ENCODE measurements at regions not wholly inside any gene's neighbourhood (a gene's known extent, or its start where the extent isn't known, plus 50 kb on each side); places are given as distances from the start of the nearest gene placed in this dataset.

GRCh38 chr2:145860083-145860482 lies 1340.2 kb upstream of the ZEB2 start:
- TF ChIP-seq CTCF (conservative IDR thresholded peaks at IDR 0.05 in 1 of 2, IDR thresholded peaks at IDR 0.05 in 1 of 2; ENCODE audit: low read depth in 1 of 2, low read length in 2 of 2), result no peak
- TF ChIP-seq EZH2 (IDR thresholded peaks at IDR 0.05; ENCODE audit: low read length, missing control alignments), result no peak
- Histone ChIP-seq H2AFZ (ENCODE audit: low read length) (no peak overlapping the region), H3K36me3 (ENCODE audit: control insufficient read depth, insufficient read depth, low read length) (no peaks in the 10 kb centered on the region), H3K9ac (ENCODE audit: insufficient read depth, low read length) (no peak overlapping the region), H3K79me2 (ENCODE audit: control insufficient read depth, insufficient read depth, low read length) (no peaks in the 10 kb centered on the region), H4K20me1 (ENCODE audit: control insufficient read depth, extremely low read depth, insufficient read depth, low read length) (no peaks in the 10 kb centered on the region), H3K4me2 (ENCODE audit: extremely low read depth, insufficient read depth, low read length) (no peak overlapping the region), H3K4me1 (ENCODE audit: control insufficient read depth, extremely low read depth, insufficient read depth, low read length) (no peaks in the 10 kb centered on the region), H3K27me3 (ENCODE audit: control insufficient read depth, insufficient read depth, low read length) (no peaks in the 10 kb centered on the region), H3K9me3 (ENCODE audit: control insufficient read depth, insufficient read depth, low read depth, low read length) (no peaks in the 10 kb centered on the region), H3K4me3 (replicated peaks in 1 of 4; ENCODE audit: control extremely low read depth in 1 of 4, insufficient read depth in 1 of 4, low read depth in 3 of 4, low read length in 4 of 4) (no peak overlapping the region), H3K27ac (ENCODE audit: insufficient read depth, low read length) (no peak overlapping the region)
- peak in 1 of 2 donors; percentile 10 for DNase-seq (ENCODE audit: low read depth in 2 of 2)

GRCh38 chr2:145855142-145855541 lies 1335.2 kb upstream of the ZEB2 start:
- H4K20me1 ChIP-seq (ENCODE audit: control insufficient read depth, extremely low read depth, insufficient read depth, low read length), result no peaks in the 10 kb centered on the region
- no peak overlapping the region for H3K9ac ChIP-seq (ENCODE audit: insufficient read depth, low read length)
- no peaks in the 10 kb centered on the region for H3K9me3 ChIP-seq (ENCODE audit: control insufficient read depth, insufficient read depth, low read depth, low read length)
- no peak overlapping the region for H2AFZ ChIP-seq (ENCODE audit: low read length)
- TF ChIP-seq EZH2 (IDR thresholded peaks at IDR 0.05; ENCODE audit: low read length, missing control alignments) (no peak), CTCF (conservative IDR thresholded peaks at IDR 0.05 in 1 of 2, IDR thresholded peaks at IDR 0.05 in 1 of 2; ENCODE audit: low read depth in 1 of 2, low read length in 2 of 2) (no peak)
- no peak overlapping the region for H3K4me2 ChIP-seq (ENCODE audit: extremely low read depth, insufficient read depth, low read length)
- H3K27me3 ChIP-seq (ENCODE audit: control insufficient read depth, insufficient read depth, low read length), result no peaks in the 10 kb centered on the region
- no peaks in the 10 kb centered on the region for H3K79me2 ChIP-seq (ENCODE audit: control insufficient read depth, insufficient read depth, low read length)
- DNase-seq (ENCODE audit: low read depth in 2 of 2), result no peak
- H3K27ac ChIP-seq (ENCODE audit: insufficient read depth, low read length), result no peak overlapping the region
- H3K4me1 ChIP-seq (ENCODE audit: control insufficient read depth, extremely low read depth, insufficient read depth, low read length), result no peaks in the 10 kb centered on the region
- H3K4me3 ChIP-seq (replicated peaks in 1 of 4; ENCODE audit: control extremely low read depth in 1 of 4, insufficient read depth in 1 of 4, low read depth in 3 of 4, low read length in 4 of 4), result no peak overlapping the region
- H3K36me3 ChIP-seq (ENCODE audit: control insufficient read depth, insufficient read depth, low read length), result no peaks in the 10 kb centered on the region

- Histone ChIP-seq H3K4me2 (ENCODE audit: extremely low read depth, insufficient read depth, low read length) (no peak overlapping the region), H3K79me2 (ENCODE audit: control insufficient read depth, insufficient read depth, low read length) (no peaks in the 10 kb centered on the region), H4K20me1 (ENCODE audit: control insufficient read depth, extremely low read depth, insufficient read depth, low read length) (no peaks in the 10 kb centered on the region), H3K27ac (ENCODE audit: insufficient read depth, low read length) (no peak overlapping the region), H3K9me3 (ENCODE audit: control insufficient read depth, insufficient read depth, low read depth, low read length) (no peaks in the 10 kb centered on the region), H3K36me3 (ENCODE audit: control insufficient read depth, insufficient read depth, low read length) (no peaks in the 10 kb centered on the region), H3K27me3 (ENCODE audit: control insufficient read depth, insufficient read depth, low read length) (no peaks in the 10 kb centered on the region), H3K4me3 (replicated peaks in 1 of 4; ENCODE audit: control extremely low read depth in 1 of 4, insufficient read depth in 1 of 4, low read depth in 3 of 4, low read length in 4 of 4) (no peak overlapping the region), H3K4me1 (ENCODE audit: control insufficient read depth, extremely low read depth, insufficient read depth, low read length) (no peaks in the 10 kb centered on the region), H2AFZ (ENCODE audit: low read length) (no peak overlapping the region), H3K9ac (ENCODE audit: insufficient read depth, low read length) (no peak overlapping the region)
- DNase-seq (ENCODE audit: low read depth in 2 of 2), result no peak
- TF ChIP-seq EZH2 (IDR thresholded peaks at IDR 0.05; ENCODE audit: low read length, missing control alignments) (no peak), CTCF (conservative IDR thresholded peaks at IDR 0.05 in 1 of 2, IDR thresholded peaks at IDR 0.05 in 1 of 2; ENCODE audit: low read depth in 1 of 2, low read length in 2 of 2) (no peak)
Observed at GRCh38 chr2:145854039-145854755, 1334.3 kb upstream of the ZEB2 start.

All from fibroblast of lung (primary cell).